ENCODE measurements at regions not wholly inside any gene's neighbourhood (a gene's known extent, or its start where the extent isn't known, plus 50 kb on each side); places are given as distances from the start of the nearest gene placed in this dataset.

DNA sequence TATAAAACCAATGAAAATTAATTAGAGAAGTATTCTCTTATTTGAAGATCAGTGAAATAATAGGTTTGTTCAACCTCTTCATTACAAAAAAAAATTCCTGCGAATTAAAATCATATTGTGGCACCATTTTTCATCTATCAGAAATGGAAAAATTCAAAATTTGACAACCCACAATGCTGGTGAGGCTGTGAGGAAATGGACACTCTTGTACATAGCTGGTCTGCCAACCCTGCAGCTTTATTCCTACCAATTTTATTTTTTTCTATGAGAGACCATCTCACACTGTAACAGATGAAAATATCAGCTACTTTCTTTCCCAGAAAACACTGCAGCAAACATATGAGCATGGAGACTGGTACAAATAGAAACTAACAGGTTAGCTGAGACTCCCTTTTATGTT, 208.8 kb upstream of the SEMA3E start:
- no peaks in the 10 kb centered on the region for H3K4me1 Mint-ChIP-seq (ENCODE audit: insufficient read depth, unreplicated experiment)
- DNase-seq (ENCODE audit: unreplicated experiment), result no peak
- H3K27ac Mint-ChIP-seq (ENCODE audit: low read depth, unreplicated experiment), result no peak overlapping the region
- no TSS peak for BruUV-seq (replicated peaks)
- no peak for TF ChIP-seq CTCF (IDR thresholded peaks at IDR 0.05; ENCODE audit: unreplicated experiment)
- H3K4me3 Mint-ChIP-seq (ENCODE audit: unreplicated experiment), result no peak overlapping the region
- intact Hi-C loops (cut with micrococcal nuclease), result no loop called here
- CTCF ChIA-PET, result interaction anchor here (0.6 kb wide), 1 partner anchor 1065 kb away, joined by 4 read pairs; no protein-coding TSS in a partner anchor
- H3K36me3 Mint-ChIP-seq (ENCODE audit: insufficient read depth, unreplicated experiment), result no peaks in the 10 kb centered on the region
- peaks cover 32% of the 10 kb centered on the region for H3K27me3 Mint-ChIP-seq (ENCODE audit: insufficient read depth, unreplicated experiment)
- H3K9me3 Mint-ChIP-seq (ENCODE audit: unreplicated experiment), result no peaks in the 10 kb centered on the region
- POLR2A ChIA-PET, result no interaction called here

GRCh38 chr7:83856094-83856493, 207.2 kb upstream of the SEMA3E start:
- no peak for DNase-seq (ENCODE audit: unreplicated experiment)
- Mint-ChIP-seq H3K36me3 (ENCODE audit: insufficient read depth, unreplicated experiment) (no peaks in the 10 kb centered on the region), H3K27ac (ENCODE audit: low read depth, unreplicated experiment) (no peak overlapping the region), H3K9me3 (ENCODE audit: unreplicated experiment) (no peaks in the 10 kb centered on the region), H3K4me3 (ENCODE audit: unreplicated experiment) (no peak overlapping the region), H3K27me3 (ENCODE audit: insufficient read depth, unreplicated experiment) (peaks cover 17% of the 10 kb centered on the region), H3K4me1 (ENCODE audit: insufficient read depth, unreplicated experiment) (no peaks in the 10 kb centered on the region)
- no peak for TF ChIP-seq CTCF (IDR thresholded peaks at IDR 0.05; ENCODE audit: unreplicated experiment)
- CTCF ChIA-PET, result no interaction called here
- POLR2A ChIA-PET, result no interaction called here
- intact Hi-C loops (cut with micrococcal nuclease), result no loop called here
- no TSS peak for BruUV-seq (replicated peaks)

DNA sequence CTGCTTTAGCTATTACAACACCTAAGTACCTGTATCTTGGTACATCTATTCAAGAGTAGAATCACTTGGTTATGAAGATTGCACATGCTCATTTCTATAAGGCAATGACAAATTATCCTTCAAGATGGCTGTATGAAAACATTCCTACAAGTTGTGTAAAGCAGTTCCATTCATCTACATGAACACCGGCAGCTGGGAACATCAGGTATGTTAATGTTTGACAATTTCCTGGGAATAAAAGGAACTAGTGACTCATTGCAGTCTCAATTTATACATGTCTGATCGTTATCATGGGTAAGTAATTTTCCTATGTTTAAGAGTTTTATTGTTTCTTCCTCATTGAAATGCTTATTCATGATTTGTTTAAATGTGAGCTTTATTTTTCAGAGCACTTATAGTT, 203.2 kb upstream of the SEMA3E start:
- intact Hi-C loops (cut with micrococcal nuclease), result no loop called here
- H3K4me3 Mint-ChIP-seq (ENCODE audit: unreplicated experiment), result no peak overlapping the region
- DNase-seq (ENCODE audit: unreplicated experiment), result peak; percentile 4
- no peak overlapping the region for H3K27ac Mint-ChIP-seq (ENCODE audit: low read depth, unreplicated experiment)
- no TSS peak for BruUV-seq (replicated peaks)
- H3K4me1 Mint-ChIP-seq (ENCODE audit: insufficient read depth, unreplicated experiment), result no peaks in the 10 kb centered on the region
- no peaks in the 10 kb centered on the region for H3K9me3 Mint-ChIP-seq (ENCODE audit: unreplicated experiment)
- no peaks in the 10 kb centered on the region for H3K27me3 Mint-ChIP-seq (ENCODE audit: insufficient read depth, unreplicated experiment)
- CTCF ChIA-PET, result interaction anchor here (0.5 kb wide), 1 partner anchor 1377 kb away, joined by 5 read pairs; no protein-coding TSS in a partner anchor
- no peaks in the 10 kb centered on the region for H3K36me3 Mint-ChIP-seq (ENCODE audit: insufficient read depth, unreplicated experiment)
- POLR2A ChIA-PET, result no interaction called here
- TF ChIP-seq CTCF (IDR thresholded peaks at IDR 0.05; ENCODE audit: unreplicated experiment), result no peak

GRCh38 chr7:83851551-83851950, 202.6 kb upstream of the SEMA3E start:
- H3K4me3 Mint-ChIP-seq (ENCODE audit: unreplicated experiment), result no peak overlapping the region
- ChIA-PET CTCF (no interaction called here), POLR2A (no interaction called here)
- no peaks in the 10 kb centered on the region for H3K9me3 Mint-ChIP-seq (ENCODE audit: unreplicated experiment)
- H3K36me3 Mint-ChIP-seq (ENCODE audit: insufficient read depth, unreplicated experiment), result no peaks in the 10 kb centered on the region
- peaks cover 1% of the 10 kb centered on the region for H3K27me3 Mint-ChIP-seq (ENCODE audit: insufficient read depth, unreplicated experiment)
- TF ChIP-seq CTCF (IDR thresholded peaks at IDR 0.05; ENCODE audit: unreplicated experiment), result no peak
- no peaks in the 10 kb centered on the region for H3K4me1 Mint-ChIP-seq (ENCODE audit: insufficient read depth, unreplicated experiment)
- intact Hi-C loops (cut with micrococcal nuclease), result no loop called here
- DNase-seq (ENCODE audit: unreplicated experiment), result no peak
- no peak overlapping the region for H3K27ac Mint-ChIP-seq (ENCODE audit: low read depth, unreplicated experiment)
- BruUV-seq (replicated peaks), result no TSS peak
